MM.1S (cell line): ENCODE measurements at regions not wholly inside any gene's neighbourhood (a gene's known extent, or its start where the extent isn't known, plus 50 kb on each side); places are given as distances from the start of the nearest gene placed in this dataset.

Experiments used
- CTCF ChIP-seq: fragments of 300-600 bp; sonication (generic); IDR thresholded peaks from 2 replicates; pipeline ENCODE4 v1.5.1; 2016; ENCODE audit warnings: antibody characterized with exemption, low read length, mixed read lengths
- EZH2 ChIP-seq: fragments of 300-600 bp; sonication (generic); optimal IDR thresholded peaks from 2 replicates; pipeline ENCODE3; 2017; ENCODE audit warnings: low read depth, mild to moderate bottlenecking, antibody characterized with exemption, low read length, mixed read lengths

GRCh38 chr10:128811511-128811910, 655.5 kb upstream of the MGMT start:
- TF ChIP-seq CTCF (no peak), EZH2 (no peak)
